ENCODE measurements at regions not wholly inside any gene's neighbourhood (a gene's known extent, or its start where the extent isn't known, plus 50 kb on each side); places are given as distances from the start of the nearest gene placed in this dataset.

- H4K20me1 ChIP-seq (replicated peaks; ENCODE audit: control insufficient read depth, insufficient read depth, low read length) = no peaks in the 10 kb centered on the region
- ChIA-PET POLR2A (no interaction called here), CTCF (ENCODE audit: low intra/inter-chr PET ratio) (no interaction called here)
- DNase-seq (ENCODE audit: extremely low read depth in 1 of 4, low spot score in 3 of 4) = no peak
- TF ChIP-seq FOXK2 (conservative IDR thresholded peaks at IDR 0.05 in 1 of 2, IDR thresholded peaks at IDR 0.05 in 1 of 2; ENCODE audit: low read depth in 2 of 2) (no peak), FOS (IDR thresholded peaks at IDR 0.05; ENCODE audit: extremely low read depth, insufficient read length) (no peak), E2F1 (CRISPR knock-in tag; IDR thresholded peaks at IDR 0.05) (no peak), PRPF4 (IDR thresholded peaks at IDR 0.05; ENCODE audit: insufficient read depth, low read depth, low read length, poor library complexity, severe bottlenecking) (no peak), HMG20B (CRISPR knock-in tag; IDR thresholded peaks at IDR 0.05) (no peak), RFX5 (IDR thresholded peaks at IDR 0.05; ENCODE audit: low read depth, low read length) (no peak), ZNF655 (CRISPR knock-in tag; IDR thresholded peaks at IDR 0.05) (no peak), EP300 (IDR thresholded peaks at IDR 0.05; ENCODE audit: low read length) (no peak), ZNF263 (CRISPR knock-in tag; IDR thresholded peaks at IDR 0.05; ENCODE audit: borderline replicate concordance) (no peak), L3MBTL2 (IDR thresholded peaks at IDR 0.05) (no peak), ZNF778 (CRISPR knock-in tag; IDR thresholded peaks at IDR 0.05) (no peak), HNRNPL (IDR thresholded peaks at IDR 0.05; ENCODE audit: low read depth, low read length) (no peak), KAT7 (CRISPR knock-in tag; IDR thresholded peaks at IDR 0.05; ENCODE audit: borderline replicate concordance) (no peak), ZNF316 (IDR thresholded peaks at IDR 0.05) (no peak)
- TF ChIP-seq, protein P1, sequence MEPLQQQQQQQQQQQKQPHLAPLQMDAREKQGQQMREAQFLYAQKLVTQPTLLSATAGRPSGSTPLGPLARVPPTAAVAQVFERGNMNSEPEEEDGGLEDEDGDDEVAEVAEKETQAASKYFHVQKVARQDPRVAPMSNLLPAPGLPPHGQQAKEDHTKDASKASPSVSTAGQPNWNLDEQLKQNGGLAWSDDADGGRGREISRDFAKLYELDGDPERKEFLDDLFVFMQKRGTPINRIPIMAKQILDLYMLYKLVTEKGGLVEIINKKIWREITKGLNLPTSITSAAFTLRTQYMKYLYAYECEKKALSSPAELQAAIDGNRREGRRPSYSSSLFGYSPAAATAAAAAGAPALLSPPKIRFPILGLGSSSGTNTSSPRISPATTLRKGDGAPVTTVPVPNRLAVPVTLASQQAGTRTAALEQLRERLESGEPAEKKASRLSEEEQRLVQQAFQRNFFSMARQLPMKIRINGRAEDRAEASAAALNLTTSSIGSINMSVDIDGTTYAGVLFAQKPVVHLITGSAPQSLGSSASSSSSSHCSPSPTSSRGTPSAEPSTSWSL (CRISPR knock-in tag; IDR thresholded peaks at IDR 0.05; ENCODE audit: borderline replicate concordance) = no peak
- H3K27ac ChIP-seq (ENCODE audit: extremely low read depth, low read depth, low read length) = no peak overlapping the region
- no peak overlapping the region for H3K4me3 ChIP-seq
- no peak overlapping the region for H3K9ac ChIP-seq (ENCODE audit: insufficient read depth in 1 of 2, low read depth in 2 of 2, low read length in 2 of 2)
- ATAC-seq = no peak
- in situ Hi-C loops (cut with MboI) (loop anchor here (25.0 kb wide), 1 partner anchor 771 kb away; no protein-coding TSS in a partner anchor), intact Hi-C loops (cut with micrococcal nuclease) (no loop called here)
- no peak overlapping the region for H2AFZ ChIP-seq (ENCODE audit: low read depth, low read length)
- FAIRE-seq = no peak
- 0% methylated on average over 2 of the region's 2 CpGs for WGBS (ENCODE audit: insufficient coverage, low coverage, missing lambda C conversion rate)
- H3K9me3 ChIP-seq (replicated peaks; ENCODE audit: control insufficient read depth, insufficient read depth, low read depth, low read length) = no peaks in the 10 kb centered on the region
- no TSS peak for BruUV-seq (replicated peaks)
- H3K27me3 ChIP-seq (ENCODE audit: control insufficient read depth in 2 of 2, insufficient read depth in 2 of 2, low read length in 2 of 2) = peaks cover 23 to 29% of the 10 kb centered on the region in 2 experiments
- H3K4me2 ChIP-seq (ENCODE audit: insufficient read depth, low read length) = no peak overlapping the region
- no peaks in the 10 kb centered on the region for H3K4me1 ChIP-seq (replicated peaks in 1 of 2; ENCODE audit: control insufficient read depth in 2 of 2, insufficient read depth in 2 of 2, low read length in 2 of 2)
- H3K9me1 ChIP-seq (ENCODE audit: control insufficient read depth, insufficient read depth, low read length) = no peaks in the 10 kb centered on the region
- no peaks in the 10 kb centered on the region for H3K79me2 ChIP-seq (ENCODE audit: control insufficient read depth, insufficient read depth, low read length)
- H3K36me3 ChIP-seq (ENCODE audit: control insufficient read depth, insufficient read depth, low read length) = no peaks in the 10 kb centered on the region
Observed at GRCh38 chr11:15840966-15841365, 515.4 kb downstream of the SOX6 start.
